ENCODE measurements at regions not wholly inside any gene's neighbourhood (a gene's known extent, or its start where the extent isn't known, plus 50 kb on each side); places are given as distances from the start of the nearest gene placed in this dataset.

GRCh38 chr4:119729835-119730670 is 101.4 kb upstream of the PDE5A start (continued):
- TF ChIP-seq, protein P1, sequence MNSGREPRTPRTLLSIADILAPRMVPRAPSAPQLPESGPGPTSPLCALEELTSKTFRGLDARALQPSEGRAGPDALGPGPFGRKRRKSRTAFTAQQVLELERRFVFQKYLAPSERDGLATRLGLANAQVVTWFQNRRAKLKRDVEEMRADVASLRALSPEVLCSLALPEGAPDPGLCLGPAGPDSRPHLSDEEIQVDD (CRISPR knock-in tag; IDR thresholded peaks at IDR 0.05; ENCODE audit: borderline replicate concordance), result no peak
- TF ChIP-seq ZNF20 (CRISPR knock-in tag; IDR thresholded peaks at IDR 0.05), result no peak
- TF ChIP-seq ZNF530 (CRISPR knock-in tag; IDR thresholded peaks at IDR 0.05; ENCODE audit: low read depth), result no peak
- no peak for TF ChIP-seq HNRNPL (IDR thresholded peaks at IDR 0.05; ENCODE audit: low read depth, low read length)
- no peak for TF ChIP-seq PBX2 (CRISPR knock-in tag; IDR thresholded peaks at IDR 0.05)
- TF ChIP-seq ZNF562 (CRISPR knock-in tag; IDR thresholded peaks at IDR 0.05; ENCODE audit: borderline replicate concordance), result no peak
- no peak for TF ChIP-seq PRPF4 (IDR thresholded peaks at IDR 0.05; ENCODE audit: low read depth, low read length, poor library complexity, severe bottlenecking)
- TF ChIP-seq ZFP90 (CRISPR knock-in tag; IDR thresholded peaks at IDR 0.05; ENCODE audit: borderline replicate concordance), result no peak
- TF ChIP-seq ZNF205 (CRISPR knock-in tag; IDR thresholded peaks at IDR 0.05), result no peak
- TF ChIP-seq NFAT5 (CRISPR knock-in tag; IDR thresholded peaks at IDR 0.05), result no peak
- no peak for TF ChIP-seq ZBTB14 (CRISPR knock-in tag; IDR thresholded peaks at IDR 0.05)
- TF ChIP-seq ZNF788 (CRISPR knock-in tag; IDR thresholded peaks at IDR 0.05; ENCODE audit: borderline replicate concordance), result no peak
- TF ChIP-seq PPARG (CRISPR knock-in tag; conservative IDR thresholded peaks at IDR 0.05), result 0 out of 2 replicates have a peak, but pooled peaks have one; percentile 19
- TF ChIP-seq ZNF773 (CRISPR knock-in tag; IDR thresholded peaks at IDR 0.05; ENCODE audit: borderline replicate concordance), result no peak
- TF ChIP-seq MYC (CRISPR knock-in tag; IDR thresholded peaks at IDR 0.05; ENCODE audit: borderline replicate concordance), result no peak
- TF ChIP-seq, protein P2, sequence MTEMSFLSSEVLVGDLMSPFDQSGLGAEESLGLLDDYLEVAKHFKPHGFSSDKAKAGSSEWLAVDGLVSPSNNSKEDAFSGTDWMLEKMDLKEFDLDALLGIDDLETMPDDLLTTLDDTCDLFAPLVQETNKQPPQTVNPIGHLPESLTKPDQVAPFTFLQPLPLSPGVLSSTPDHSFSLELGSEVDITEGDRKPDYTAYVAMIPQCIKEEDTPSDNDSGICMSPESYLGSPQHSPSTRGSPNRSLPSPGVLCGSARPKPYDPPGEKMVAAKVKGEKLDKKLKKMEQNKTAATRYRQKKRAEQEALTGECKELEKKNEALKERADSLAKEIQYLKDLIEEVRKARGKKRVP (CRISPR knock-in tag; IDR thresholded peaks at IDR 0.05), result 0 out of 4 replicates have a peak, but pooled peaks of 1 of the 2 experiments have one; percentile 13
